ENCODE measurements at regions not wholly inside any gene's neighbourhood (a gene's known extent, or its start where the extent isn't known, plus 50 kb on each side); places are given as distances from the start of the nearest gene placed in this dataset.
"Not testable (repeated sequence)": the region's sequence is repeated elsewhere in the genome, so short reads cannot be mapped to it uniquely, and the experiment has no call there.

DNA sequence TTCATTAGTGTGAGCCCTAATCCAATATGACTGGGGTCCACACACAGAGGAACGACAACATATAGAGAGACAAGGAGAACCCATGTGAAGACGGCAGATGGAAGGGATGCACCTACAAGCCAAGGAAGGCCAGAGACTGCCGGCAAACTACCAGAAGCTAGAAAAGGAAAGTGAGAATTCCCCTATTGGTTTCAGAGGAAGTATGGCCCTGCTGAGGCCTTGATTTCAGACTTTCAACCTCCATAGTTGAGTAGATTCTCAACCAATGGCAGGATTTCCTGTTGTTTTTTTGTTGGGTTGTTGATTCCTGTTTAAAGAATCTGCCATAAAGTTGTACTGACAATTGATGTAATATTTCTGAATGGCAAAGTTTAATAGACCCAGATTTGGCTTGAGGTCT, 241.5 kb downstream of the SATB2 start:
- DNase-seq, result no peak
- H3K27me3 Mint-ChIP-seq, result no peaks in the 10 kb centered on the region
- H3K4me3 Mint-ChIP-seq, result no peak overlapping the region
- H3K4me1 Mint-ChIP-seq, result no peaks in the 10 kb centered on the region
- H3K36me3 Mint-ChIP-seq, result no peaks in the 10 kb centered on the region
- peaks cover 0 to 25% (median 3%) of the 10 kb centered on the region in 7 donors for H3K9me3 Mint-ChIP-seq
- H3K27ac Mint-ChIP-seq, result no peak overlapping the region
- no peak for ATAC-seq (ENCODE audit: low read depth in 2 of 2)

DNA sequence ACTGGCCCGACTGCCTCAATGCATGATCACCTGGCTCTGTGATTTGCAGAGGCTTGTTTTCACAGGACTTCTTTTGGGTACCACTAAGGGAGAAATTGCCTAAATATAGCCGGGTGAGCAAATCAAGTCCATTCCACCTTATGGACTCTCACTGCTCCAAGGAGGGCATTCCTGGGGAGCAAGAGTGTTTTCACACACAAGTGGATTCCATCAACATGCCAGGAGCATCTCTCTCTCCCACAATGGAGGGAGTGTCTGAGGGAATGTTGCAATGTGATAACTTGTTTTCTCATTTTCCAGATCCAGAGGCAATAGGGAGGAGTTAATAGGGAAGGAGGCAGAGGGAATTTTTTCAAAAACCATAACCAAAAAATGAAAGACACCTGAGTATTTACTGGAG, 250.7 kb downstream of the SATB2 start:
- Mint-ChIP-seq H3K9me3 (peaks cover 0 to 19% (median 6%) of the 10 kb centered on the region in 7 donors), H3K36me3 (no peaks in the 10 kb centered on the region), H3K4me3 (no peak overlapping the region), H3K27me3 (peaks cover 0 to 7% (median 0%) of the 10 kb centered on the region in 3 donors), H3K4me1 (no peaks in the 10 kb centered on the region), H3K27ac (no peak overlapping the region)
- DNase-seq (no peak), ATAC-seq (ENCODE audit: low read depth in 2 of 2) (no peak)

DNA sequence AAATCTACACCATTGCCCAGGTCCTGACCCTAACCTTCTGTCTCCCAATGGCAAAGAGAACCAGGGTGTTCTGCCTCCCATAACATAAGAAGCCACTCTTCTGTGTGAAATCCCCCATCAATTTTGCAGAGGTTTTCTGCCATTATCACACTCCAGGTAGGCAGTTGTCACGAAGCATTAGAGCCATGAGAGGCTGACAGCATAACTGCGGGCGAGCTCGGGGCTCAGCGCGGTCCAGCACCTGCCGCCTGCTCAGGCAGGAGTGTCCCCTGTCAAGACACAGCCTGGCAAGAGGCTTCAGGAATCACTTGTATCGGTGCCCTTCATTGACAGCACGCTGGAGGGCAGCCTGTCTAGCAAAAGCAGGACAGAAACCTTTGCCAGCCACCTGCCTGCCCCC, 251.2 kb downstream of the SATB2 start:
- H3K4me1 Mint-ChIP-seq, result no peaks in the 10 kb centered on the region

DNA sequence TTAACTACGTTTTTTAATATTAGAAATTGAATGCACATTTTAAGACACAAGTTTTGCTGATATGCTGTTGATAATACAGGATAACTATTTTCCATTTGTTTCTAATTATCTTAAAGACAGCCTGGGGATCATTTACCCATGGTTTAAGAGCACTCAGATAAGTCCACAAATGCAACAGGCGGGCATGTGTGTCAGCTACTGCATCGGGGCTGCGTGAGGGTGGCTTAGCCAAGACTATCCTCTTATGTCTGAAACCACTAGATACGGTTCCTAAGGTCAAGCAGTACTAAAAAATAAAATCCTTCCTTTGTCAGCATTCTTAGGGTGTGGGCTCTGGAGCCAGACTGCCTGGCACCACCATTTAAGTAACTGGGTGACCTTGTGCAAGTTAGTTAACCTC, 254.8 kb downstream of the SATB2 start:
- ATAC-seq (ENCODE audit: low read depth in 2 of 2) (no peak), DNase-seq (no peak)
- Mint-ChIP-seq H3K9me3 (peaks cover 0 to 13% (median 2%) of the 10 kb centered on the region in 7 donors), H3K36me3 (no peaks in the 10 kb centered on the region), H3K27me3 (peaks cover 0 to 1% (median 0%) of the 10 kb centered on the region in 3 donors), H3K4me3 (no peak overlapping the region), H3K27ac (no peak overlapping the region), H3K4me1 (no peaks in the 10 kb centered on the region)

More for the DNA sequence above, 251.2 kb downstream of the SATB2 start:
- peaks cover 0 to 7% (median 0%) of the 10 kb centered on the region in 3 donors for H3K27me3 Mint-ChIP-seq
- H3K27ac Mint-ChIP-seq, result no peak overlapping the region
- DNase-seq (no peak), ATAC-seq (ENCODE audit: low read depth in 2 of 2) (no peak)
- no peak overlapping the region for H3K4me3 Mint-ChIP-seq
- H3K36me3 Mint-ChIP-seq, result no peaks in the 10 kb centered on the region
- peaks cover 0 to 19% (median 6%) of the 10 kb centered on the region in 7 donors for H3K9me3 Mint-ChIP-seq

DNA sequence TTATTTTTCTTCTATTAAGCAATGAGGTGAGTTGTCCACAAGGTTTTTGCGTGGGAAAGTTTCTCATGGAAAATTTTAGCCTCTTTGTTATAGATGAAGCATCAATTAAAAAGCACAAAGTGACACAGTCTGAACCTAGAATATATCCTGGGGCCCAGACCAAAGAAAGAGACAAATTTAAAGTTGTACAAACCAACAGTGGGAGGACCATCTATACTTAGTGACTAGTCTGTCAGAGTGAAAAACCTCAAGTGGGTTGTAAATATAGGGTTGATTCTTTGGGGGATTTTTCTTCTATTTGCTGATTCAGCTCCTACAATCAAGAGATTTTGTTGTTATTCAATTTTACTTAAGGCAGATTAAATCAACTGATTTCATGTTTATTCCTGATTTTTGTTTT, 256.2 kb downstream of the SATB2 start:
- Mint-ChIP-seq H3K27ac (no peak overlapping the region), H3K36me3 (no peaks in the 10 kb centered on the region), H3K4me1 (no peaks in the 10 kb centered on the region), H3K27me3 (no peaks in the 10 kb centered on the region), H3K4me3 (no peak overlapping the region), H3K9me3 (peaks cover 0 to 13% (median 2%) of the 10 kb centered on the region in 7 donors)
- DNase-seq, result no peak
- no peak for ATAC-seq (ENCODE audit: low read depth in 2 of 2)

DNA sequence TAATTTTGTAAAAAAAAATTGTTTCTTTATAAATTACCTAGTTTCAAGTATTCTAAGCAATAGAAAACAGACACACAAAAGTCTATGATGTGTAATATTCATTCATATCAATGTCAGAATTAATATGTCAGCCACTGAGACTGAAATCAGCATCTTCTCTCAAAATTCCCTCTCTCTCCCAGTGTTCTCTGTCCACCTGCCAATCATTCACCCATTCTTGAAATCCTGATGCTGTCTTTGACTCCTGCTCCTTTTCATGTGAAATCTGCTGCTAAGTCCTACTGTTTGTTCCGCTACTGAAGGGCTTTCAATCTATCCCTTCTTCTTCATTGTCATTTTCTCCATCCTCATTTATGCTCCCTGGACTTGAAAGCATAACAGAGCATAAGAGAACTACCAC, 257.9 kb downstream of the SATB2 start:
- H3K4me1 Mint-ChIP-seq, result no peaks in the 10 kb centered on the region
- H3K4me3 Mint-ChIP-seq, result no peak overlapping the region
- DNase-seq, result no peak
- peaks cover 0 to 13% (median 2%) of the 10 kb centered on the region in 7 donors for H3K9me3 Mint-ChIP-seq
- no peak for ATAC-seq (ENCODE audit: low read depth in 2 of 2)
- no peaks in the 10 kb centered on the region for H3K36me3 Mint-ChIP-seq
- H3K27ac Mint-ChIP-seq, result no peak overlapping the region
- H3K27me3 Mint-ChIP-seq, result no peaks in the 10 kb centered on the region

DNA sequence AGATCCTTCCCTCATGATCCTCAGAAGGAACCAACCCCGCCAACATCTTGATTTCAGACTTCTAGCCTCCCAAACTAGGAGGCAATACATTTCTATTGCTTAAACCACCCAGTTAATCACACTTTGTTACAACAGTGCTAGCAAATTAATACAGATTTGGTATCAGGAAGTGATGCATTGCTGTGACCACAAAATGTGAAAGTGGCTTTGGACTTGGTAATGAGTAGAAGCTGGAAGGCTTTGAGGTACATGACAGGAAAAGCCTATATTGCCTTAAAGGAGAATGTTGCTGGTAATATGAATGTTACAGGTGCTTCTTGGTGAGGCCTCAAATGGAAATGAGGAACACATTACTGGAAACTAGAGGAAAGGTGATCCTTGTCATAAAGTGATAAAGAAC, 260.3 kb downstream of the SATB2 start:
- no peak overlapping the region for H3K27ac Mint-ChIP-seq
- H3K36me3 Mint-ChIP-seq, result no peaks in the 10 kb centered on the region
- ATAC-seq (ENCODE audit: low read depth in 2 of 2) (no peak), DNase-seq (no peak)
- H3K4me1 Mint-ChIP-seq, result no peaks in the 10 kb centered on the region
- H3K4me3 Mint-ChIP-seq, result no peak overlapping the region
- no peaks in the 10 kb centered on the region for H3K27me3 Mint-ChIP-seq
- H3K9me3 Mint-ChIP-seq, result peaks cover 0 to 9% (median 2%) of the 10 kb centered on the region in 7 donors

DNA sequence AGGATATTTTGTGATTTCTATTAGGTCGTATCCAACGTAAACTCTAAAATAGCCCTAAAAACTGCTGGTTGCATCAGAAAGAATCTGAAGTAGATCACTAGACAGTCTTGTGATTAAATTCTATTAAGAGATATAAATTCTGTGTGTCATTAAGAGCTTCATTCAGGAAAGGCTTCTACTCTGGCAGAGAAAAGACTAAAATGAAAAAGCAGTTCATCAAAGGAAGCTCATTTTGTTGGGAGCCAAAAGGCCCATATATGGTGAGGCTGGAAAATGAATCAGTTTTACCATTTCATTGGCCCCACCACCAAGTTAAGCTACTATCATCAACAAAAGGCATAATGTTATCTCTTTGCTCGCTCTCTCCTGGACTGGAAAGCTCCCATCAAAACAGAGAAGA, 261.1 kb downstream of the SATB2 start:
- DNase-seq (no peak), ATAC-seq (ENCODE audit: low read depth in 2 of 2) (no peak)
- Mint-ChIP-seq H3K27me3 (no peaks in the 10 kb centered on the region), H3K27ac (no peak overlapping the region), H3K4me3 (no peak overlapping the region), H3K4me1 (no peaks in the 10 kb centered on the region), H3K9me3 (peaks cover 0 to 9% (median 2%) of the 10 kb centered on the region in 7 donors), H3K36me3 (no peaks in the 10 kb centered on the region)

DNA sequence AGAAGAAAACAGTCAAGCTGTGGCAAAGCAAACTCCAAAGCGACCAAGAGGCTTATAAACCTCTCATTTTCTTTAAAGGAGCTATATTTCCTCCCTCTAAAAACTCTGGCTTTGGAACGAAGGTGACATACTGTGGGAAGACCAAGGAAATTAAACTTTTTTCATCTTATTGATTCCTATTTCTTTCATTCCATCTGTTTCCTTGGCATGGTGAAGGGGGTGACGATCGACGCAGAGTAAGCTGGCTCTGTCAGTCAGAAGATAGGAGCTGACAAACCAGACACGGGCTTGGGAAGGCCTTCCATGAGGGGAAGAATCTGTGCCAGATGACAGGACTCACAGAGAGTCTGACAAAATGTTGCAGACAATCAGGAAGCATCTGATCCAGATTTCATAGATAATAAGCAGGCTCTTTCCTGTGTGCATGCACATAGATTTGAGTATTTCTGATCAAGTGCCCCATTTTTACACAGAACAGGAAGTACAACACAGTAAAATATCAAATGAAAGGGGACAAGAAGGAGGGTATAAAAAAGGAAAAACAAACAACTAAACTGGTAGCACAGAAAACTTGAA, 261.7 kb downstream of the SATB2 start:
- Mint-ChIP-seq H3K4me3 (peak overlapping the region in 1 of 8 donors; percentile 58), H3K27ac (no peak overlapping the region), H3K27me3 (no peaks in the 10 kb centered on the region), H3K4me1 (no peaks in the 10 kb centered on the region), H3K9me3 (peaks cover 0 to 7% (median 2%) of the 10 kb centered on the region in 7 donors), H3K36me3 (no peaks in the 10 kb centered on the region)
- DNase-seq (no peak), ATAC-seq (ENCODE audit: low read depth in 2 of 2) (no peak)

DNA sequence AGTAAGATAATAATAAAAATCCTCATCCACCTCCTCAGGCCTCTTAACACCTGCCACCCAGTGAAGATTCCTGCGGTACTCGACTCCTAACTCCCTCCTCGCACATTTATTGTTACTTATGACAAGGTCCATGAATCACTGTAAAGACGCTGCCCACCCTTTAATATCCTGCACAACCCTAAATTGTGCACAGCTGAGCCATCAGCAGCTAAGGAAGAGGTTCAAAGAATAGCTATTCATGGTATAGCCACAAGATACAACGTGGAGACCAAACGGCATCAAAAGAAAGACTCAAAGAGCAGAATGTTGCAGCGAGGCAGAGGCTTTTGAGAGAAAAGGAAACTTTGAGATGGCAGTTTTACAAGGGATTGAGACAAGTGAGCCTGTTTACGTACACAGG, 266.3 kb downstream of the SATB2 start:
- Mint-ChIP-seq H3K4me1 (no peaks in the 10 kb centered on the region), H3K27me3 (no peaks in the 10 kb centered on the region), H3K36me3 (no peaks in the 10 kb centered on the region), H3K4me3 (no peak overlapping the region), H3K9me3 (peaks cover 0 to 4% (median 0%) of the 10 kb centered on the region in 7 donors), H3K27ac (no peak overlapping the region)
- DNase-seq (no peak), ATAC-seq (ENCODE audit: low read depth in 2 of 2) (no peak)

DNA sequence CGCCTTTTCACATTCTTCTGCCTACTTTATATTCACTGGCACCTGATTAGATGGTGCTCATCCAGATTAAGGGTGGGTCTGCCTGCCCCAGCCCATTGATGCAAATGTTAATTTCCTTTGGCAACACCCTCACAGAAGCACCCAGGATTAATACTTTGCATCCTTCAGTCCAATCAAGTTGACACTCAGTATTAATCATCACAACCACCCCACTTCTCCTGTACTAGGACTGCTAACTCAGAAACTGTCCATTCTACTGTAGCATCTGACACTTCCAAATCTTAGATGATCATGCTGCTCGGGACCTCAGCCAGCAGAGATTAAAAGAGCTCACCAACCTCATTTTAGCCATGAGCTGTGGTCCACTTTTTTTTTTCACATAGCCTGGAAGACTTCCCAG, 268.5 kb downstream of the SATB2 start:
- no peak for ATAC-seq (ENCODE audit: low read depth in 2 of 2)
- peaks cover 0 to 4% (median 1%) of the 10 kb centered on the region in 7 donors for H3K9me3 Mint-ChIP-seq
- H3K4me1 Mint-ChIP-seq, result no peaks in the 10 kb centered on the region
- DNase-seq, result no peak
- no peak overlapping the region for H3K27ac Mint-ChIP-seq
- H3K4me3 Mint-ChIP-seq, result no peak overlapping the region
- H3K36me3 Mint-ChIP-seq, result no peaks in the 10 kb centered on the region
- no peaks in the 10 kb centered on the region for H3K27me3 Mint-ChIP-seq

DNA sequence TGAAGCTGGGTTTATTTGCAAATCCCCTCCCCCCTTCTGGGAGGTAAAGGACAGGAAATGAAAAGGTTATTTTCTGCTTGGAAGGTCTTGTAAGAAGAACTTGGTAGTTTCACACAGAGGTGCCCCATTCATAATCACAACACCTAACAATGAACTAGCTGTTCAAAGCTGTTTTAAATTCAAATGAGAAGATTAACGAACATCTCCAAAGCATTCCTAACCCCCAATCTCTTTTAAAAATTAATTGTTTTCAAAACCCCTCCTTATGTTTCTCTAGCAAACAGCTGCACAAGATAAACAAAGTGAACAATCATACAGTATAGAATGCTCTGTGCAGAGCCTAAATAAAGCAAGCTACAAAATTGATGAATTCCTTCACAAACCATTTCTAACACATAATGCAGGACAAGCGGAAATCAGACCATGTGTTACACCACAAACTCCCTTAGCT, 271.4 kb downstream of the SATB2 start:
- DNase-seq (no peak), ATAC-seq (ENCODE audit: low read depth in 2 of 2) (no peak)
- Mint-ChIP-seq H3K27ac (no peak overlapping the region), H3K4me1 (no peaks in the 10 kb centered on the region), H3K9me3 (peaks cover 0 to 4% (median 1%) of the 10 kb centered on the region in 7 donors), H3K27me3 (no peaks in the 10 kb centered on the region), H3K4me3 (no peak overlapping the region), H3K36me3 (no peaks in the 10 kb centered on the region)

DNA sequence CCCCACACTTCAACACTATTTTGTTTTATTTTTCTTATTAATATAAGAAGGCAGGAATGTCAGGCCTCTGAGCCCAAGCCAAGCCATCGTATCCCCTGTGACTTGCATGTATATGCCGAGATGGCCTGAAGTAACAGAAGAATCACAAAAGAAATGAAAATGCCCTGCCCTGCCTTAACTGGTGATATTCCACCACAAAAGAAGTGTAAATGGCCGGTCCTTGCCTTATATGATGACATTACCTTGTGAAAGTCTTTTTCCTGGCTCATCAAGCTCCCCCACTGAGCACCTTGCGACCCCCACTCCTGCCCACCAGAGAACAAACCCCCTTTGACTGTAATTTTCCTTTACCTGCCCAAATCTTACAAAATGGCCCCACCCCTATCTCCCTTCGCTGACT, 272.6 kb downstream of the SATB2 start:
- H3K4me3 Mint-ChIP-seq; H3K36me3 Mint-ChIP-seq; ATAC-seq (ENCODE audit: low read depth in 2 of 2); DNase-seq; H3K4me1 Mint-ChIP-seq; H3K9me3 Mint-ChIP-seq; H3K27me3 Mint-ChIP-seq: not testable (repeated sequence)
- H3K27ac Mint-ChIP-seq, result peak overlapping the region in 1 of 6 donors; percentile 2

DNA sequence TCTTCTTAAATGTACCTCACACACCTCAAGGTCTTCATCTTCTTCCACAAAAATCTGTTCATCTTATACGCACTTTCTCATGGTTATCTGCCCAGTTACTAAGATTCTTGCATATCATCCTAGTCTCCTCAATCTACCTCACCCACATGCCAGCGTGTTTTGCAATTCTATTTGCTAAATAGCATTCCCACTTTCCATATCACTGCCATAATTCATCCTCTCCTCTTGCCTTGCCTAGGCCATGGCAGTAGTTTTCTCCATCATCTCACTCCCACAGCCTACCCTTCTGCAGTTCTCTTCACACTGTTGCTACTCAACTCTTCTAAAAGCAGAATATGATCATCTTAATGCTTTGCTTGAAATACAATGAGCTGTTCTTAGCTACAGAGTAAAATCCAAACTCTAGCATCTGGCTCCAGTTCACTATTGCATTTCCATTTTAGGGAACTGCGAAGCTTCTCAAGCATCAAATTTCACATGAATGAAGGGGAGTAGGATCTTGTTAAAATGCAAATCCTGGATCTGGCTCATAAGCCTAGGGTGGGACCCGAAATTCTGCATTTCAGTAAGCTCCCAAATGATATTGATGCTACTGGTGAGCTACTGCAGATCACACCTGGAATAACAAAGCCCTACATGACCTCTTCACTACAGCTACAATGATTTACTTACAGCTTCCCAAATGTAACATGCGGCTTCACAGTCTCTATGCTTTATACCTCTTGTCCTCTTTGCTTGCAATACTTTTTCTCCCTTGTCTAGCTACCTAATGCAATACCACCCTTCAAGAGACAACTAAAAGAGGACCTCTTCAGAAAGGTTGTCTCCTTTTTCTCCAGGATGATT, 293.9 kb downstream of the SATB2 start:
- Mint-ChIP-seq H3K4me1 (no peaks in the 10 kb centered on the region), H3K27ac (no peak overlapping the region), H3K27me3 (no peaks in the 10 kb centered on the region), H3K4me3 (no peak overlapping the region), H3K36me3 (no peaks in the 10 kb centered on the region), H3K9me3 (peaks cover 0 to 11% (median 2%) of the 10 kb centered on the region in 7 donors)
- no peak for ATAC-seq (ENCODE audit: low read depth in 2 of 2)
- DNase-seq, result no peak
